IPS-18a (cell line): ENCODE measurements at regions not wholly inside any gene's neighbourhood (a gene's known extent, or its start where the extent isn't known, plus 50 kb on each side); places are given as distances from the start of the nearest gene placed in this dataset.

Experiments
- H3K27ac ChIP-seq: one replicate; pipeline ENCODE4 v1.5.1; 2013; ENCODE audit warnings: low read length
- H3K27me3 ChIP-seq: one replicate; pipeline ENCODE4 v1.6.1; 2013; ENCODE audit warnings: mild to moderate bottlenecking, low read length; ENCODE audit not compliant: control insufficient read depth, insufficient read depth
- H3K36me3 ChIP-seq: one replicate; pipeline ENCODE4 v1.6.1; 2013; ENCODE audit warnings: low read depth, low read length; ENCODE audit not compliant: control insufficient read depth
- H3K4me1 ChIP-seq: one replicate; pipeline ENCODE4 v1.6.1; 2013; ENCODE audit warnings: low read depth, low read length; ENCODE audit not compliant: control insufficient read depth
- H3K4me3 ChIP-seq: one replicate; pipeline ENCODE4 v1.5.1; 2013; ENCODE audit warnings: low read length
- H3K9ac ChIP-seq: one replicate; pipeline ENCODE4 v1.6.1; 2013; ENCODE audit warnings: mild to moderate bottlenecking, low read length, moderate library complexity
- H3K9me3 ChIP-seq: one replicate; pipeline ENCODE4 v1.6.1; 2013; ENCODE audit warnings: low read depth, low read length; ENCODE audit not compliant: control insufficient read depth

DNA sequence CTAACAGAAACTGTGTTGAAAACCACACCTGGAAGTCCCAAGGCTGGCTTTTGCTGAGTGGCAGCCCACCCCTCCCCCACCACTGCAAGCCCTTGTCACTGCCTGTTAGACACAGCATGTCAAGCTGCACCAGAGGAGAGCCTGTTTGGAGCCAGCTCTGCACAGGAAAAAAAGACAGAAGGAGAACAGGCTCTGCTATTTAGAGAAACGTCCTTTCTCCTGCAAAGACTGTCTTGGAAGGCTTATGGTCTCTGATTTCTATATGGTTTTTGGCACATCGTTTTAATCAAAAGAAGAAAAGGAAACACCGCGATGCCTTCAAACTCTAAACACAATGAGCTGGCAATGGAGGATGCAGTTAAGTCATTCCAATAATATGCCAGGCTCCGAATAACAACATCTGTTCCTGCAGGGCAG, 275.5 kb downstream of the MAP2K4 start:
- Histone ChIP-seq H3K9me3 (no peaks in the 10 kb centered on the region), H3K4me3 (peak overlapping the region; percentile 9), H3K4me1 (peaks cover 14% of the 10 kb centered on the region), H3K36me3 (no peaks in the 10 kb centered on the region), H3K27me3 (no peaks in the 10 kb centered on the region), H3K27ac (no peak overlapping the region), H3K9ac (no peak overlapping the region)

DNA sequence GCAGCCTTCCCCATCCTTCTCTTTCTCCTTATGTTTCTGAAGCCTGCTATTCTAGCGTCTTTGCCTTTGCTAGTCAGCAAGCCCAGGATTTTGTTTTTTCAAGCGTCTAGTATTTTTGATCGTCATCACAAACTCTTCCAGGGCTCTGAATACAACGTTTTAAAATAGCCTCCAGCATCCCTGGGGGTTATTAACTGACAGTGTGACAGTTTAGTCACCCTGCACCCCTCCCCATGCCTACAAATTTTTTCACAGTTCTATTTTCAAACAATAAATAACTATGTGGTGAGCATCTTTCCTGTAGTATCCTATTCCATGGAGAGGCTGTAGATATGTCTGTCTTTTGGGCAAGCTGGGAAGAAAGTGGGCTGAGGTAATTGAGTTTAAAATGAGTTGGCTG, 280.9 kb downstream of the MAP2K4 start:
- Histone ChIP-seq H3K9me3 (no peaks in the 10 kb centered on the region), H3K27me3 (no peaks in the 10 kb centered on the region), H3K36me3 (no peaks in the 10 kb centered on the region), H3K9ac (no peak overlapping the region), H3K27ac (no peak overlapping the region), H3K4me3 (no peak overlapping the region), H3K4me1 (no peaks in the 10 kb centered on the region)

DNA sequence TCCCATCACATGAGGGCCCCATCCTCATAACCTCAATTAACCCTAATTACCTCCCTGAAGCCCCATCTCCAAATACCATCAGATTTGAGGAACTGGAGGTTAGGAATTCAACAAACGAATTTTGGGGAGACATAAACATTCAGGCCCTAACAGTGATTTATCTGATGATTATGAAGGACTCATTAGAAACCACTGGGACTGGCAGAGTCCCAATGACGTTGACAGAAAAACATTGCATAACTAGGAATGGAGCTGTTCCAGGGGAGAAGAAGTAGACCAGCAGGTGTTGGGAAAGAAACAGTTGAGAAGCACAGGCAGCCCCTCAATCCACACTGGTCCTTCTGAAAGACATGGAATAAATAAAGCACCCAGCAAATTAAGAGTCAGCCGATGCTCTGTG, 282.0 kb downstream of the MAP2K4 start:
- H3K4me1 ChIP-seq, result no peaks in the 10 kb centered on the region
- no peak overlapping the region for H3K4me3 ChIP-seq
- no peaks in the 10 kb centered on the region for H3K9me3 ChIP-seq
- H3K36me3 ChIP-seq, result no peaks in the 10 kb centered on the region
- H3K9ac ChIP-seq, result no peak overlapping the region
- no peak overlapping the region for H3K27ac ChIP-seq
- no peaks in the 10 kb centered on the region for H3K27me3 ChIP-seq

DNA sequence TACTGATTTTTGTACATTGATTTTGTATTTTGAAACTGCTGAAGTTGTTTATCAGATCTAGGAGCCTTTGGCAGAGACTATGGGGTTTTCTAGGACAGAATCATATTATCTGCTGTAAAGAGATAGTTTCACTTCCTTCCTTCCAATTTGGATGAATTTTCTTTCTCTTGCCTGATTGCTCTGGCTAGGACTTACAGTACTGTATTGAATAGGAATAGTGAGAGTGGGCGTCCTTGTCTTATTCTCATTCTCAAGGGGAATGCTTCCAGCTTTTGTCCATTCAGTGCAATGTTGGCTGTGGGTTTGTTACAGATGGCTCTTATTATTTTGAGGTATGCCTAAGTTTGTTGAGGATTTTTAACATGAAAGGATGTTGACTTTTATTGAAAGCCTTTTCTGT, 290.1 kb downstream of the MAP2K4 start:
- Histone ChIP-seq H3K9me3 (no peaks in the 10 kb centered on the region), H3K9ac (no peak overlapping the region), H3K27me3 (no peaks in the 10 kb centered on the region), H3K27ac (no peak overlapping the region), H3K4me3 (no peak overlapping the region), H3K4me1 (no peaks in the 10 kb centered on the region), H3K36me3 (no peaks in the 10 kb centered on the region)

DNA sequence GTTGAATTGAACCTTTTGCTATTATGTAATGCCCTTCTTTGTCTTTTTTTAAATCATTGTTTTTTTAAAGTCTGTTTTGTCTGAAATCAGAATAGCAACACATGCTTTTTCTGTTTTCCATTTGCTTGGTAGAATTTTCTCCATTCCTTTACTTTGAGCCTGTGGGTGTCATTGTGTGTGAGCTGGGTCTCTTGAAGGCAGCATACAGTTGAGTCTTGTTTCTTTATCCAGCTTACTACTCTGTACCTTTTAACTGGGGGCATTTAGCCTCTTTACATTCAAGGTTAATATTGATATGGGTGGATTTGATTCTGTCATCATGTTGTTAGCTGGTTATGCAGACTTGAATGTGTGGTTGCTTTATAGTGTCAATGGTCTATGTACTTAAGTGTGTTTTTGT, 292.0 kb downstream of the MAP2K4 start:
- no peak overlapping the region for H3K27ac ChIP-seq
- no peaks in the 10 kb centered on the region for H3K27me3 ChIP-seq
- H3K9ac ChIP-seq, result no peak overlapping the region
- no peaks in the 10 kb centered on the region for H3K9me3 ChIP-seq
- no peak overlapping the region for H3K4me3 ChIP-seq
- no peaks in the 10 kb centered on the region for H3K36me3 ChIP-seq
- no peaks in the 10 kb centered on the region for H3K4me1 ChIP-seq

DNA sequence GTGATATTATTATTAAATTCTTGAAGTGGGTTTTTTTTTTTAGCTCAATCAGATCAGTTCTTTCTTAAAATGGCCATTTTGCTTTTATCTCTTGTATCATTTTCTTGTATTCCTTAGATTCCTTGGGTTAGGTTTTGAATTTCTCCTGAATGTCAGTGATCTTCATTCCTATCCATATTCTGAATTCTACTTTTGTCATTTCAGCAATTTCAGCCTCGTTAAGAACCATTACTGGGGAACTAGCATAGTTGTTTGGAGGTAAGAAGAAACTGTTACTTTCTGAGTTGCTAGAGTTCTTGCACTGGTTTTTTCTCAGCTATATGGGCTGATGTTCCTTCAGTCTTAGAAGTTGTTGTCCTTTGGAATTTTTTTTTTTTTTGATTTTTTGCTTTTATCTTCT, 293.1 kb downstream of the MAP2K4 start:
- H3K36me3 ChIP-seq, result no peaks in the 10 kb centered on the region
- H3K27ac ChIP-seq, result no peak overlapping the region
- H3K4me3 ChIP-seq, result no peak overlapping the region
- no peaks in the 10 kb centered on the region for H3K4me1 ChIP-seq
- no peak overlapping the region for H3K9ac ChIP-seq
- no peaks in the 10 kb centered on the region for H3K9me3 ChIP-seq
- no peaks in the 10 kb centered on the region for H3K27me3 ChIP-seq

DNA sequence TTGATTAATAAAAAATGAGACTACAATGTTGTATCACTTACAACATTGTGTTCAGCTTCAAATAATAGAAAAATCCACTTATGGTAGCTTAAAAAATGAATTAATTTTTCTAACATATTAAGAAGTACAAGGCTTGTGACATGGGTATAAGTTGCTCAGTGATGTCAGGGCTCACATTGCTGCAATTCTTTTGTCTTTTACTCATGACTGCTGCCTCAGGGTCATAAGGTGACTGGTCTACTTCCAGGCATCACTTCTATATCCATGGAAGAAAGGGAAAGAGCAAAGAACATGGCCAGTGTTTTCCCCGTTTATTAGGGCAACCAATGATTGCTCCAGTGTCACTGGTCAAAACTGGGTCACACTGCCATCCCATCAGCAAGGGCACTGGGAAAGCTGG, 295.3 kb downstream of the MAP2K4 start:
- no peak overlapping the region for H3K4me3 ChIP-seq
- no peaks in the 10 kb centered on the region for H3K36me3 ChIP-seq
- no peak overlapping the region for H3K9ac ChIP-seq
- no peak overlapping the region for H3K27ac ChIP-seq
- H3K9me3 ChIP-seq, result no peaks in the 10 kb centered on the region
- H3K27me3 ChIP-seq, result no peaks in the 10 kb centered on the region
- H3K4me1 ChIP-seq, result no peaks in the 10 kb centered on the region

DNA sequence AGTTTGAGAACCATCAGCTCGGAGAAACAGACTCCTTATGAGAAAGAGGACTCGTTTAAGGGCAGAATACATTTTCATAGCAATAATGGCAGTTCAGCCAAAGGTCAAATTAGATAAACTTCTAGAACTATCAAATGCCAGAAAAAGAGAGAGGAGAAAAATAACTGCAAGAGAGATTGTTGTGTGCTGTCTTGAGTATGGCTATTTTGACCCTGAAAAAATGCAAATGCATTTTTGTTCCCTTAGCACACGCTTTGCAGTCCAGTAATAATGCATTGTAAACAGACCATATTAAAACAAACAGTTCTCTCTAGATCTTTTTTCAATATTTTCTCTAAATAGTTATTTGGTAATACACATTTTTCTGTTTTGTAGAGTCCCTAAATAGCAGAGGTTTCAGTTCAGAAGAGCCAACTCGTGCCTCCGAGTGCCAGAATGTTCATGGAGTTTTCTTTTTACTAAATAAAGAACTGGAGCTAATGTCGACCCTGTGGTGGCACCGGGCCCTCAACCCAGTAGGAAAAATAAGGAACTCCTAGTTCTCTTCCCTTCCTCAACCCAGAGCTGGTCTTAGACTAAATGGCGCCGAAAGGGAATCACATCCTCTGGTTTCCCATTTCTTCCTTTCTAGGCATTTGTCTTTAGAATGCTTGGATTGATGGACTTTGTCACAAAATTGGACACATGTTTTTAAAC, 298.0 kb downstream of the MAP2K4 start:
- H3K27me3 ChIP-seq, result no peaks in the 10 kb centered on the region
- no peaks in the 10 kb centered on the region for H3K4me1 ChIP-seq
- no peak overlapping the region for H3K9ac ChIP-seq
- H3K27ac ChIP-seq, result no peak overlapping the region
- no peak overlapping the region for H3K4me3 ChIP-seq
- H3K36me3 ChIP-seq, result no peaks in the 10 kb centered on the region
- H3K9me3 ChIP-seq, result no peaks in the 10 kb centered on the region

DNA sequence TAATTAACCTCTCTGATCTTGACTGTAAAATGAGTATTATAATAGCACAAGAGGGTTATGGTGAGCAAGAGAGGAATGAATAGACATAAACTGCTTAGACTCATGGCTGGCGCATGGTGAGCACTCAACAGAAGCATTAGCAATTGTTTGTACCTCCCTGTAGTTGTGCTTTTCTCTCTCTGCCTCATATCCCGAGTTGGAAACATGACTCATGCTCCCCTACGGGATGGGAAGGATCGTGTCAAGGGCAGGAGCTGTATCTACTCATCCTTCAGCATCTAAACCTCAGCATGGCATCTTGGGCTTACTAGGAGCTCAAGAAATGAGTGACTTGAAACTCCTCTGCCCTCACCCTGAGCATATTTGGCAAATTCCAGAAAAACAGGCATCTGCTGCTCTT, 299.6 kb downstream of the MAP2K4 start:
- H3K27ac ChIP-seq, result no peak overlapping the region
- H3K36me3 ChIP-seq, result no peaks in the 10 kb centered on the region
- H3K4me1 ChIP-seq, result no peaks in the 10 kb centered on the region
- H3K9me3 ChIP-seq, result no peaks in the 10 kb centered on the region
- no peaks in the 10 kb centered on the region for H3K27me3 ChIP-seq
- no peak overlapping the region for H3K9ac ChIP-seq
- no peak overlapping the region for H3K4me3 ChIP-seq

DNA sequence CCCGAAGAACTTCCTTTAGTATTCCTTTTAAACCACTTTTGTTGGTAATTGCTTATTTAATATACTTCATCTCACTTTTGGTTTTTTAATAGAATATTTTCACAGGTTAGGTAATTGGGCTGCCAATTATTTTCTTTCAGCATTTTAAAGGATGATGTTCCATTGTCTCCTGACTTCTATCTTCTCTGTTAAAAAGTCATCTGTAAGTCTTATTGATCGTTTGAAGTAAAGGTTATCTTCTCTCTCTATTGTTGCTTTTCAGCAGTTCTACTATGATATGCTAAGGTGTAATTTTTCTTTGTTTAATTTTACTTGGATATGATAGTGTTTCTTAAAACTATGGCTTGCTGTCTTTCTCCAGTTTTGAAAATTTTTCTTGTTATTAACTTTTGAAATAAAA, 307.5 kb downstream of the MAP2K4 start:
- H3K9ac ChIP-seq, result no peak overlapping the region
- H3K27me3 ChIP-seq, result no peaks in the 10 kb centered on the region
- H3K4me1 ChIP-seq, result no peaks in the 10 kb centered on the region
- no peak overlapping the region for H3K27ac ChIP-seq
- peaks cover 28% of the 10 kb centered on the region for H3K9me3 ChIP-seq
- H3K36me3 ChIP-seq, result no peaks in the 10 kb centered on the region
- H3K4me3 ChIP-seq, result no peak overlapping the region

DNA sequence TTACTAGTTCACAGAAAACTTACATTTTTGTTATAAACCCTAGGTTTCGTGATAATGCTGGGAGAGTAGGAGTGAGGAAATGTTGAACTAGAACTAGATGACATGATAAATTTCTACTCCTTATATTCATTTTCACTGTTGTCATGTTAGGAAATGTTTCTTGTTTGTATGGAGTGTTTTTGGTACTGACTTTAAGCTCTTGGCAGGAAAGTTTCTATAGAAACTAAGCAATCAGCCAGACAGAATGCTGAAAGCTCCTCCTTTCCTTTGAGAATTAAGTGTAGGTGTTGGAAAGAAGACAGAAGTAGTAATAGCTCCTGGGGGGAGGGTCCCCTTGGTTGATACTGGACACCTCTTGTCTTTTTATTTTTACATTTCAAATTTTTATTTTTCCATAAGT, 309.8 kb downstream of the MAP2K4 start:
- Histone ChIP-seq H3K27ac (no peak overlapping the region), H3K27me3 (no peaks in the 10 kb centered on the region), H3K4me1 (no peaks in the 10 kb centered on the region), H3K36me3 (no peaks in the 10 kb centered on the region), H3K9ac (no peak overlapping the region), H3K4me3 (no peak overlapping the region), H3K9me3 (peaks cover 29% of the 10 kb centered on the region)

DNA sequence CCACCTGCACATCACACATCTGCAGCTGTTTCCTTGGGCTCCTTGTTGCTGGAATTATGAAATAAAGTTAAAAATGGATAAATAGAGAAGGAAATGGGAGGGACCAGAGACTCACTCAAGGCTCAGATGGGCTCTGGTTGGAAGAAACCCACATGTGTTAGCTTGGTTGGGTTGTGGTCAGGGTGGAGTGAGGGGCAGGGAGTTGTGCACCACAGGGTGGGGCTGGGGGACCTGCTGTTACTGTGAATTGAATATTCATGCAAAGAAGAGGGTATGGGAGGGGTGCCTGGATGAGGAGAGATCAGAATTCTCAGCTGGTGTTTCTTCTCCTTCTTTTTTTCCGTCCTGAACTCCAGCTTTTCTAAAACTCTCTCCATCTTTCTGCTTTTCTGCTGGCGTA, 320.7 kb downstream of the MAP2K4 start:
- H3K27me3 ChIP-seq, result no peaks in the 10 kb centered on the region
- H3K4me3 ChIP-seq, result no peak overlapping the region
- H3K9ac ChIP-seq, result no peak overlapping the region
- no peaks in the 10 kb centered on the region for H3K36me3 ChIP-seq
- no peaks in the 10 kb centered on the region for H3K9me3 ChIP-seq
- no peaks in the 10 kb centered on the region for H3K4me1 ChIP-seq
- no peak overlapping the region for H3K27ac ChIP-seq
